HepG2 (cell line): ENCODE measurements at regions not wholly inside any gene's neighbourhood (a gene's known extent, or its start where the extent isn't known, plus 50 kb on each side); places are given as distances from the start of the nearest gene placed in this dataset.

Experiments
- ATAC-seq: fragments of 200-7000 bp; cut with Tn5 transposase; 3 replicates; pipeline ENCODE4 v1.9.1; 2020; ENCODE audit warnings: mild to moderate bottlenecking, moderate library complexity
- BruUV-seq: library from RNA; stranded (reverse); fragments of 400-500 nt; replicated peaks from 2 replicates; lab custom pipeline; 2021; lab: Mats Ljungman, UMichigan
- CTCF ChIA-PET: fragments of 300-600 bp; formaldehyde crosslinking; extraction: SDS; loops from one replicate; lab custom pipeline; 2021; ENCODE audit warnings: low total read pairs, inconsistent platforms, low intra/inter-chr PET ratio; lab: Yijun Ruan, JAX
- POLR2A ChIA-PET: fragments of 350-600 bp; sonication (Branson Sonifier 250); formaldehyde crosslinking; loops from one replicate; lab custom pipeline; 2020; ENCODE audit warnings: antibody characterized with exemption, inconsistent platforms; lab: Yijun Ruan, JAX
- DNase-seq: peaks from one replicate; pipeline ENCODE4 v3.0.0-alpha.2; 2015; ENCODE audit warnings: low spot score
- FAIRE-seq: peaks from 3 replicates; lab custom pipeline; 2011; peaks lifted over from hg19 to GRCh38; lab: Jason Lieb, UNC
- H2AFZ ChIP-seq: one replicate; pipeline ENCODE4 v1.6.1; 2011; ENCODE audit warnings: low read length, inconsistent platforms
- H3K27ac ChIP-seq: fragments of 300-600 bp; 3 replicates; pipeline ENCODE4 v1.8.0; 2011; ENCODE audit warnings: mixed run types, mild to moderate bottlenecking, mixed read lengths, low read length, inconsistent platforms; ENCODE audit not compliant: insufficient read depth; ENCODE audit errors: extremely low read length
- H3K27me3 ChIP-seq, 2 experiments: fragments of 200-600 bp in 1 of 2; 2 replicates in 1 of 2; 3 replicates in 1 of 2; pipeline versions ENCODE4 v1.6.0 to v1.8.0; 2011; ENCODE audit warnings: low read length in 2 of 2, mild to moderate bottlenecking in 2 of 2, moderate library complexity in 2 of 2, inconsistent platforms in 1 of 2; ENCODE audit not compliant: insufficient read depth in 2 of 2, control insufficient read depth in 1 of 2
- H3K36me3 ChIP-seq, 2 experiments: fragments of 200-600 bp in 1 of 2; replicated peaks in 1 of 2; 2 replicates in 1 of 2; 3 replicates in 1 of 2; pipeline versions ENCODE4 v1.5.1 to v1.8.0; 2011; ENCODE audit warnings: low read length in 2 of 2, inconsistent platforms in 1 of 2; ENCODE audit not compliant: insufficient read depth in 2 of 2, control insufficient read depth in 1 of 2
- H3K4me1 ChIP-seq: 2 replicates; pipeline ENCODE4 v1.5.1; 2012; ENCODE audit warnings: low read length, inconsistent platforms; ENCODE audit not compliant: insufficient read depth
- H3K4me2 ChIP-seq: 2 replicates; pipeline ENCODE4 v1.6.0; 2011; ENCODE audit warnings: low read depth, low read length, inconsistent platforms
- H3K4me3 ChIP-seq, 3 experiments: fragments of 200-600 bp in 1 of 3; sonication (generic), shearing (Covaris generic) in 1 of 3; replicated peaks in 1 of 3; 2 replicates each; pipeline ENCODE4 v1.5.1; 2011 to 2016; ENCODE audit warnings: low read length in 3 of 3, inconsistent platforms in 2 of 3, low read depth in 2 of 3, mild to moderate bottlenecking in 2 of 3, control low read depth in 1 of 3, mixed read lengths in 1 of 3; ENCODE audit not compliant: insufficient read depth in 1 of 3
- H3K79me2 ChIP-seq: one replicate; pipeline ENCODE4 v1.6.1; 2011; ENCODE audit warnings: low read length, inconsistent platforms; ENCODE audit not compliant: insufficient read depth
- H3K9ac ChIP-seq: 2 replicates; pipeline ENCODE4 v1.6.0; 2011; ENCODE audit warnings: mild to moderate bottlenecking, low read depth, low read length, inconsistent platforms; ENCODE audit not compliant: insufficient read depth
- H3K9me3 ChIP-seq: 2 replicates; pipeline ENCODE4 v1.5.1; 2012; ENCODE audit warnings: mild to moderate bottlenecking, low read length
- H4K20me1 ChIP-seq: 2 replicates; pipeline ENCODE4 v1.6.0; 2011; ENCODE audit warnings: inconsistent platforms, mild to moderate bottlenecking, low read length, moderate library complexity; ENCODE audit not compliant: insufficient read depth
- AKAP8 ChIP-seq: sonication (generic); formaldehyde crosslinking; IDR thresholded peaks from 2 replicates; pipeline ENCODE4 v1.5.1; 2020; ENCODE audit warnings: mild to moderate bottlenecking, missing genetic modification reagents
- ETV6 ChIP-seq: sonication (generic); formaldehyde crosslinking; conservative IDR thresholded peaks from 2 replicates; pipeline ENCODE4 v1.4.0; 2020; ENCODE audit warnings: missing genetic modification reagents
- ZBTB42 ChIP-seq: sonication (generic); formaldehyde crosslinking; IDR thresholded peaks from 2 replicates; pipeline ENCODE4 v1.5.0; 2020; ENCODE audit warnings: mild to moderate bottlenecking, missing genetic modification reagents
- ZNF605 ChIP-seq: sonication (generic); formaldehyde crosslinking; IDR thresholded peaks from 2 replicates; pipeline ENCODE4 v1.8.0; 2022; ENCODE audit warnings: mild to moderate bottlenecking, missing genetic modification reagents
- ZNF709 ChIP-seq: sonication (generic); formaldehyde crosslinking; IDR thresholded peaks from 2 replicates; pipeline ENCODE4 v1.5.0; 2020; ENCODE audit warnings: mild to moderate bottlenecking, missing genetic modification reagents
- ZNF775 ChIP-seq: sonication (generic); formaldehyde crosslinking; IDR thresholded peaks from 2 replicates; pipeline ENCODE4 v1.4.0; 2020; ENCODE audit warnings: missing genetic modification reagents, mild to moderate bottlenecking, moderate library complexity, borderline replicate concordance
- ZNF83 ChIP-seq: sonication (generic); formaldehyde crosslinking; IDR thresholded peaks from 2 replicates; pipeline ENCODE4 v1.4.0; 2020; ENCODE audit warnings: missing genetic modification reagents, mild to moderate bottlenecking, borderline replicate concordance
- ZNF850 ChIP-seq: sonication (generic); formaldehyde crosslinking; conservative IDR thresholded peaks from 2 replicates; pipeline ENCODE4 v1.9.0; 2021; ENCODE audit warnings: mild to moderate bottlenecking, missing genetic modification reagents
- ZSCAN9 ChIP-seq: IDR thresholded peaks from 2 replicates; pipeline ENCODE4 v1.6.1; 2016; ENCODE audit warnings: borderline replicate concordance
- WGBS: methylation state at CpG from one replicate; pipeline ENCODE4 v1.1.6; 2017; ENCODE audit warnings: low lambda C conversion rate; 5-methylcytosine and 5-hydroxymethylcytosine counted together
- in situ Hi-C: cut with HindIII; loops from 2 replicates; pipeline ENCODE4 v1.10.0; 2017; ENCODE audit warnings: low pct_unique_long_range_greater_than_20kb; ENCODE audit not compliant: extremely low pct_ligation_motif_present
- intact Hi-C: fragments of 100-400 bp; cut with micrococcal nuclease; formaldehyde crosslinking; loops from one replicate; pipeline ENCODE4 v1.10.0; 2022; ENCODE audit not compliant: unreplicated experiment
- TF ChIP-seq, protein P1 (sequence below): sonication (generic); formaldehyde crosslinking; IDR thresholded peaks from 2 replicates; pipeline ENCODE4 v1.4.0; 2020; ENCODE audit warnings: missing genetic modification reagents, borderline replicate concordance
- TF ChIP-seq, protein P2 (sequence below): sonication (generic); formaldehyde crosslinking; conservative IDR thresholded peaks from 2 replicates; pipeline ENCODE4 v1.8.0; 2022; ENCODE audit warnings: low read depth, missing genetic modification reagents
- TF ChIP-seq, protein P3 (sequence below): sonication (generic); formaldehyde crosslinking; IDR thresholded peaks from 2 replicates; pipeline ENCODE4 v1.4.0; 2020; ENCODE audit warnings: missing genetic modification reagents, borderline replicate concordance

DNA sequence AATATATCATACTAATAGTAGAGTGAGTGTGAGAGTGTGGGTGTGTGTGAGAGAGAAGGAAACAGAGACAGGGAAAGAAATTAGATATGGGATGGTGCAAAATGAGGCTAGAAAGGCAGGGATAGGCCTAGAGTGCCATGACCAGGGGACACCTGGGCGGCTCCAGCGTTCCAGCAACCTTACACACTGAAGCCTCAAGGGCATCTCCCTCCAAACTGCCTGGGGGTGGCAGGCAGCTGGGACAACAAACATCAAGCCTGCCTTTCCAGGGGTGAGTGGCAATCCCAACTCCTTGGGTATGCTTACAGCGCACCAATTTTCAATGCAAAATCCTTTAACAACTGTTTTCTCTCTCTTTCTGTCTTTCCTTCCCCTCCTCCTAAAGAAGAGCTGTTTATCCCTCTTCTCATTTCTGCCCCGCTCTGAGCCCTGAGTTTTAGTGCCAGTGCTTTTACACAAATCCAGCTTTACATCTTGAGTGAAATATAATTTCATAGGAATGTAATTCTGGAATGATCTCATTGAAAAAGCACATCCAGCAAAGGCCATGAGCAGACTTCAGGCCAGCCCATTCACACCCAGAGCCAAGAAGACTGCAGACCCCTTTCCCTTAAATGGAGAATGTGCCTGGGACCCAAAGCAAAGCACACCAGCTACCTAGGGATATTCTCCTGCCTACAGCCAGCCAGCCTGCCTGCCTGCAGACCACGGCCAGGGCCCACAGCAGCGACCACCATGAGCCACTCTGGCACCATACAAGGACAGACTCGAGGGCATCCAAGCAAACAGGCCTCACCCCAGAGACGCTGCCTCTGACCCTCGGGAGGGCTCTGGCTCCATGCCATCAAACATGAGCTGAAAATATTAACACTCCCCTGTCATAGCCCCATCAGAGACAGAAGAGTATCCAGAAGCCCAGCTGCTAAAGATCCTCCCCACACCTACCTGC is 90.3 kb downstream of the RPL27A start:
- H2AFZ ChIP-seq, result no peak overlapping the region

More for the DNA sequence above, 90.3 kb downstream of the RPL27A start:
- TF ChIP-seq AKAP8 (CRISPR knock-in tag), result no peak
- TF ChIP-seq ZNF83 (CRISPR knock-in tag), result no peak
- TF ChIP-seq ZNF850 (CRISPR knock-in tag), result no peak
- TF ChIP-seq ZSCAN9, result no peak
- TF ChIP-seq, protein P1, sequence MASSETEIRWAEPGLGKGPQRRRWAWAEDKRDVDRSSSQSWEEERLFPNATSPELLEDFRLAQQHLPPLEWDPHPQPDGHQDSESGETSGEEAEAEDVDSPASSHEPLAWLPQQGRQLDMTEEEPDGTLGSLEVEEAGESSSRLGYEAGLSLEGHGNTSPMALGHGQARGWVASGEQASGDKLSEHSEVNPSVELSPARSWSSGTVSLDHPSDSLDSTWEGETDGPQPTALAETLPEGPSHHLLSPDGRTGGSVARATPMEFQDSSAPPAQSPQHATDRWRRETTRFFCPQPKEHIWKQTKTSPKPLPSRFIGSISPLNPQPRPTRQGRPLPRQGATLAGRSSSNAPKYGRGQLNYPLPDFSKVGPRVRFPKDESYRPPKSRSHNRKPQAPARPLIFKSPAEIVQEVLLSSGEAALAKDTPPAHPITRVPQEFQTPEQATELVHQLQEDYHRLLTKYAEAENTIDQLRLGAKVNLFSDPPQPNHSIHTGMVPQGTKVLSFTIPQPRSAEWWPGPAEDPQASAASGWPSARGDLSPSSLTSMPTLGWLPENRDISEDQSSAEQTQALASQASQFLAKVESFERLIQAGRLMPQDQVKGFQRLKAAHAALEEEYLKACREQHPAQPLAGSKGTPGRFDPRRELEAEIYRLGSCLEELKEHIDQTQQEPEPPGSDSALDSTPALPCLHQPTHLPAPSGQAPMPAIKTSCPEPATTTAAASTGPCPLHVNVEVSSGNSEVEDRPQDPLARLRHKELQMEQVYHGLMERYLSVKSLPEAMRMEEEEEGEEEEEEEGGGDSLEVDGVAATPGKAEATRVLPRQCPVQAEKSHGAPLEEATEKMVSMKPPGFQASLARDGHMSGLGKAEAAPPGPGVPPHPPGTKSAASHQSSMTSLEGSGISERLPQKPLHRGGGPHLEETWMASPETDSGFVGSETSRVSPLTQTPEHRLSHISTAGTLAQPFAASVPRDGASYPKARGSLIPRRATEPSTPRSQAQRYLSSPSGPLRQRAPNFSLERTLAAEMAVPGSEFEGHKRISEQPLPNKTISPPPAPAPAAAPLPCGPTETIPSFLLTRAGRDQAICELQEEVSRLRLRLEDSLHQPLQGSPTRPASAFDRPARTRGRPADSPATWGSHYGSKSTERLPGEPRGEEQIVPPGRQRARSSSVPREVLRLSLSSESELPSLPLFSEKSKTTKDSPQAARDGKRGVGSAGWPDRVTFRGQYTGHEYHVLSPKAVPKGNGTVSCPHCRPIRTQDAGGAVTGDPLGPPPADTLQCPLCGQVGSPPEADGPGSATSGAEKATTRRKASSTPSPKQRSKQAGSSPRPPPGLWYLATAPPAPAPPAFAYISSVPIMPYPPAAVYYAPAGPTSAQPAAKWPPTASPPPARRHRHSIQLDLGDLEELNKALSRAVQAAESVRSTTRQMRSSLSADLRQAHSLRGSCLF, result no peak
- TF ChIP-seq ZBTB42 (CRISPR knock-in tag), result no peak
- no peak for TF ChIP-seq ZNF605 (CRISPR knock-in tag)
- TF ChIP-seq ZNF775 (CRISPR knock-in tag), result no peak
- TF ChIP-seq, protein P2, sequence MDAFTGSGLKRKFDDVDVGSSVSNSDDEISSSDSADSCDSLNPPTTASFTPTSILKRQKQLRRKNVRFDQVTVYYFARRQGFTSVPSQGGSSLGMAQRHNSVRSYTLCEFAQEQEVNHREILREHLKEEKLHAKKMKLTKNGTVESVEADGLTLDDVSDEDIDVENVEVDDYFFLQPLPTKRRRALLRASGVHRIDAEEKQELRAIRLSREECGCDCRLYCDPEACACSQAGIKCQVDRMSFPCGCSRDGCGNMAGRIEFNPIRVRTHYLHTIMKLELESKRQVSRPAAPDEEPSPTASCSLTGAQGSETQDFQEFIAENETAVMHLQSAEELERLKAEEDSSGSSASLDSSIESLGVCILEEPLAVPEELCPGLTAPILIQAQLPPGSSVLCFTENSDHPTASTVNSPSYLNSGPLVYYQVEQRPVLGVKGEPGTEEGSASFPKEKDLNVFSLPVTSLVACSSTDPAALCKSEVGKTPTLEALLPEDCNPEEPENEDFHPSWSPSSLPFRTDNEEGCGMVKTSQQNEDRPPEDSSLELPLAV (CRISPR knock-in tag), result no peak
- TF ChIP-seq ZNF709 (CRISPR knock-in tag), result no peak
- TF ChIP-seq ETV6, result no peak
- TF ChIP-seq, protein P3, sequence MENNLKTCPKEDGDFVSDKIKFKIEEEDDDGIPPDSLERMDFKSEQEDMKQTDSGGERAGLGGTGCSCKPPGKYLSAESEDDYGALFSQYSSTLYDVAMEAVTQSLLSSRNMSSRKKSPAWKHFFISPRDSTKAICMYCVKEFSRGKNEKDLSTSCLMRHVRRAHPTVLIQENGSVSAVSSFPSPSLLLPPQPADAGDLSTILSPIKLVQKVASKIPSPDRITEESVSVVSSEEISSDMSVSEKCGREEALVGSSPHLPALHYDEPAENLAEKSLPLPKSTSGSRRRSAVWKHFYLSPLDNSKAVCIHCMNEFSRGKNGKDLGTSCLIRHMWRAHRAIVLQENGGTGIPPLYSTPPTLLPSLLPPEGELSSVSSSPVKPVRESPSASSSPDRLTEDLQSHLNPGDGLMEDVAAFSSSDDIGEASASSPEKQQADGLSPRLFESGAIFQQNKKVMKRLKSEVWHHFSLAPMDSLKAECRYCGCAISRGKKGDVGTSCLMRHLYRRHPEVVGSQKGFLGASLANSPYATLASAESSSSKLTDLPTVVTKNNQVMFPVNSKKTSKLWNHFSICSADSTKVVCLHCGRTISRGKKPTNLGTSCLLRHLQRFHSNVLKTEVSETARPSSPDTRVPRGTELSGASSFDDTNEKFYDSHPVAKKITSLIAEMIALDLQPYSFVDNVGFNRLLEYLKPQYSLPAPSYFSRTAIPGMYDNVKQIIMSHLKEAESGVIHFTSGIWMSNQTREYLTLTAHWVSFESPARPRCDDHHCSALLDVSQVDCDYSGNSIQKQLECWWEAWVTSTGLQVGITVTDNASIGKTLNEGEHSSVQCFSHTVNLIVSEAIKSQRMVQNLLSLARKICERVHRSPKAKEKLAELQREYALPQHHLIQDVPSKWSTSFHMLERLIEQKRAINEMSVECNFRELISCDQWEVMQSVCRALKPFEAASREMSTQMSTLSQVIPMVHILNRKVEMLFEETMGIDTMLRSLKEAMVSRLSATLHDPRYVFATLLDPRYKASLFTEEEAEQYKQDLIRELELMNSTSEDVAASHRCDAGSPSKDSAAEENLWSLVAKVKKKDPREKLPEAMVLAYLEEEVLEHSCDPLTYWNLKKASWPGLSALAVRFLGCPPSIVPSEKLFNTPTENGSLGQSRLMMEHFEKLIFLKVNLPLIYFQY, result no peak
- TF ChIP-seq, all 625 proteins: peak for 0
- 98% methylated on average over 3 of the region's 9 CpGs for WGBS
- Histone ChIP-seq H4K20me1 (no peaks in the 10 kb centered on the region), H3K4me1 (peaks cover 16% of the 10 kb centered on the region), H3K4me2 (no peak overlapping the region), H3K9ac (no peak overlapping the region), H3K4me3 (no peak overlapping the region), H3K36me3 (no peaks in the 10 kb centered on the region), H3K79me2 (no peaks in the 10 kb centered on the region), H3K9me3 (no peaks in the 10 kb centered on the region), H3K27me3 (no peaks in the 10 kb centered on the region), H3K27ac (no peak overlapping the region)
- ATAC-seq (no peak), DNase-seq (no peak), FAIRE-seq (no peak)
- ChIA-PET CTCF (no interaction called here), POLR2A (no interaction called here)
- in situ Hi-C loops, result no loop called here
- intact Hi-C loops, result no loop called here
- no TSS peak for BruUV-seq
